PC-3 (cell line): ENCODE measurements at regions not wholly inside any gene's neighbourhood (a gene's known extent, or its start where the extent isn't known, plus 50 kb on each side); places are given as distances from the start of the nearest gene placed in this dataset.

ENCODE experiments used
- ATAC-seq: fragments of 200-7000 bp; cut with Tn5 transposase; 2 replicates; pipeline ENCODE4 v1.9.1; 2020; ENCODE audit warnings: mild to moderate bottlenecking, moderate library complexity
- BruUV-seq: library from RNA; stranded (reverse); fragments of 400-500 nt; replicated peaks from 2 replicates; lab custom pipeline; 2021; lab: Mats Ljungman, UMichigan
- CTCF ChIA-PET: fragments of 300-600 bp; sonication (Branson Sonifier 250); formaldehyde crosslinking; loops from one replicate; lab custom pipeline; 2022; ENCODE audit warnings: antibody characterized with exemption; lab: Charles Lee
- POLR2A ChIA-PET: fragments of 300-600 bp; sonication (Branson Sonifier 250); formaldehyde crosslinking; loops from one replicate; lab custom pipeline; 2022; ENCODE audit warnings: antibody characterized with exemption; ENCODE audit not compliant: unreplicated experiment; lab: Charles Lee
- DNase-seq: peaks from one replicate; pipeline ENCODE4 v3.0.0-alpha.2; 2015
- H2AFZ ChIP-seq: fragments of 300-600 bp; sonication (generic); 2 replicates; pipeline ENCODE4 v1.6.0; 2016; ENCODE audit warnings: antibody characterized with exemption, low read length
- H3F3A ChIP-seq: fragments of 300-600 bp; sonication (generic); one replicate; pipeline ENCODE4 v1.6.0; 2017; ENCODE audit warnings: antibody characterized with exemption, low read length, control low read depth, mild to moderate bottlenecking; ENCODE audit not compliant: unreplicated experiment
- H3K27ac ChIP-seq: fragments of 300-600 bp; sonication (generic); 2 replicates; pipeline ENCODE4 v1.5.1; 2016; ENCODE audit warnings: mild to moderate bottlenecking, low read length
- H3K27me3 ChIP-seq: fragments of 300-600 bp; sonication (generic); 2 replicates; pipeline ENCODE4 v1.6.1; 2016; ENCODE audit warnings: low read length, mixed read lengths
- H3K36me3 ChIP-seq: fragments of 300-600 bp; sonication (generic); 2 replicates; pipeline ENCODE4 v1.6.1; 2016; ENCODE audit warnings: low read depth, mixed run types, low read length, mixed read lengths
- H3K4me1 ChIP-seq: fragments of 300-600 bp; sonication (generic); 2 replicates; pipeline ENCODE4 v1.5.1; 2016; ENCODE audit warnings: low read length; ENCODE audit not compliant: insufficient read depth
- H3K4me2 ChIP-seq: fragments of 300-600 bp; sonication (generic); 2 replicates; pipeline ENCODE4 v1.6.0; 2016; ENCODE audit warnings: low read length
- H3K4me3 ChIP-seq: fragments of 300-600 bp; sonication (generic); 2 replicates; pipeline ENCODE4 v1.5.1; 2016; ENCODE audit warnings: mild to moderate bottlenecking, low read length, mixed read lengths
- H3K79me2 ChIP-seq: fragments of 300-600 bp; sonication (generic); 2 replicates; pipeline ENCODE4 v1.6.1; 2017; ENCODE audit warnings: low read length, mixed read lengths
- H3K9ac ChIP-seq: fragments of 300-600 bp; sonication (generic); 2 replicates; pipeline ENCODE4 v1.6.0; 2016; ENCODE audit warnings: mild to moderate bottlenecking, low read length
- H3K9me2 ChIP-seq: fragments of 300-600 bp; sonication (generic); replicated peaks from 2 replicates; pipeline ENCODE4 v1.6.1; 2016; ENCODE audit warnings: mixed run types, low read length, mixed read lengths
- H3K9me3 ChIP-seq: fragments of 300-600 bp; sonication (generic); 2 replicates; pipeline ENCODE4 v1.6.1; 2016; ENCODE audit warnings: low read length, mixed read lengths
- H4K20me1 ChIP-seq: fragments of 300-600 bp; sonication (generic); 2 replicates; pipeline ENCODE4 v1.6.1; 2016; ENCODE audit warnings: low read length, mixed read lengths
- CTCF ChIP-seq: fragments of 300-600 bp; sonication (generic); conservative IDR thresholded peaks from 2 replicates; pipeline ENCODE4 v1.5.1; 2017; ENCODE audit warnings: antibody characterized with exemption, low read depth, mild to moderate bottlenecking, low read length
- EZH2 ChIP-seq: fragments of 300-600 bp; sonication (generic); IDR thresholded peaks from one replicate; pipeline ENCODE4 v1.6.1; 2017; ENCODE audit warnings: antibody characterized with exemption, mild to moderate bottlenecking, low read length; ENCODE audit not compliant: unreplicated experiment
- EZH2phosphoT487 ChIP-seq: fragments of 300-600 bp; sonication (generic); IDR thresholded peaks from 2 replicates; pipeline ENCODE4 v1.6.1; 2018; ENCODE audit warnings: mild to moderate bottlenecking, antibody characterized with exemption, low read length, borderline replicate concordance
- intact Hi-C: fragments of 100-400 bp; cut with micrococcal nuclease; formaldehyde crosslinking; loops from 2 replicates; pipeline ENCODE4 v1.9.0; 2023

- Histone ChIP-seq H3K27ac (no peak overlapping the region), H2AFZ (no peak overlapping the region), H3K9ac (no peak overlapping the region), H3K36me3 (no peaks in the 10 kb centered on the region), H3K27me3 (peaks cover 71% of the 10 kb centered on the region), H3K9me3 (no peaks in the 10 kb centered on the region), H3K4me3 (no peak overlapping the region), H3K4me1 (no peaks in the 10 kb centered on the region), H3K79me2 (no peaks in the 10 kb centered on the region), H3K4me2 (no peak overlapping the region), H3F3A (no peaks in the 10 kb centered on the region), H4K20me1 (no peaks in the 10 kb centered on the region), H3K9me2 (no peaks in the 10 kb centered on the region)
- ATAC-seq = no peak
- ChIA-PET POLR2A (no interaction called here), CTCF (no interaction called here)
- intact Hi-C loops = no loop called here
- DNase-seq = no peak
- no peak for TF ChIP-seq CTCF
- no peak for TF ChIP-seq EZH2
- TF ChIP-seq EZH2phosphoT487 = no peak
- no TSS peak for BruUV-seq
Observed at GRCh38 chr6:793261-793660, 100.3 kb upstream of the EXOC2 start.

- no peaks in the 10 kb centered on the region for H3K4me1 ChIP-seq
- H2AFZ ChIP-seq = no peak overlapping the region
- TF ChIP-seq EZH2phosphoT487 (no peak), EZH2 (no peak), CTCF (no peak)
- no peaks in the 10 kb centered on the region for H3K79me2 ChIP-seq
- peaks cover 65% of the 10 kb centered on the region for H3K27me3 ChIP-seq
- H3F3A ChIP-seq = no peaks in the 10 kb centered on the region
- no peak for DNase-seq
- no peaks in the 10 kb centered on the region for H3K36me3 ChIP-seq
- H3K4me2 ChIP-seq = no peak overlapping the region
- no peak overlapping the region for H3K9ac ChIP-seq
- intact Hi-C loops = no loop called here
- ATAC-seq = no peak
- POLR2A ChIA-PET = interaction anchor here (0.6 kb wide), 1 partner anchor 11 kb away, joined by 3 read pairs; no protein-coding TSS in a partner anchor
- no peaks in the 10 kb centered on the region for H3K9me2 ChIP-seq
- H3K27ac ChIP-seq = no peak overlapping the region
- H3K4me3 ChIP-seq = no peak overlapping the region
- CTCF ChIA-PET = no interaction called here
- no peaks in the 10 kb centered on the region for H4K20me1 ChIP-seq
- H3K9me3 ChIP-seq = no peaks in the 10 kb centered on the region
- BruUV-seq = no TSS peak
Observed at GRCh38 chr6:792662-793061, 99.7 kb upstream of the EXOC2 start.

GRCh38 chr6:788058-788457, 95.1 kb upstream of the EXOC2 start:
- Histone ChIP-seq H3K36me3 (no peaks in the 10 kb centered on the region), H3K4me2 (no peak overlapping the region), H3K27ac (no peak overlapping the region), H3K79me2 (no peaks in the 10 kb centered on the region), H4K20me1 (no peaks in the 10 kb centered on the region), H3K9me3 (no peaks in the 10 kb centered on the region), H3F3A (no peaks in the 10 kb centered on the region), H3K4me1 (no peaks in the 10 kb centered on the region), H3K4me3 (no peak overlapping the region), H3K27me3 (peaks cover 39% of the 10 kb centered on the region), H3K9me2 (no peaks in the 10 kb centered on the region), H2AFZ (no peak overlapping the region), H3K9ac (no peak overlapping the region)
- TF ChIP-seq EZH2phosphoT487 (no peak), EZH2 (no peak), CTCF (no peak)
- POLR2A ChIA-PET = no interaction called here
- no TSS peak for BruUV-seq
- ATAC-seq (no peak), DNase-seq (no peak)
- CTCF ChIA-PET = no interaction called here
- intact Hi-C loops = no loop called here
